ENCODE measurements at regions not wholly inside any gene's neighbourhood (a gene's known extent, or its start where the extent isn't known, plus 50 kb on each side); places are given as distances from the start of the nearest gene placed in this dataset.

DNA sequence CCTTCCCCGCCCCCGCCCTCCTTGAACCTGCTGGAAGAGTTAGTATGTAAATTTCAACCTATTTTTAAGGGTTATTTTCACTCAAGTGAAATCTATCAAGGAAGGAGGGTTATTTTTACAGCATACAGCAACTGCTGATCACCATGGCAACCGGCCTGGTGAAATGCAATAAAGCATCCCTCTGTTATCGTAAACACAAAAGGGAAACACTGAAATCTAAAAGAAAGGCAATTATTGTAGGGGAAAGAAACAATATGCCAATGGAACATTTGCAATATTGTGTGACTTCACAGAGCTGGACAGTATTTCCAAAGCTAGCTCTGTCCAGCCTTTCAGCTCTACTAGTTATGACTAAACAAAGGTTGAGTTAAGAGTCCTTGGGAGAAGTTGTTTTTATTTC lies 588.3 kb upstream of the PBX1 start:
- H2BK120ac ChIP-seq (ENCODE audit: low read depth, low read length): no peak overlapping the region
- no peak overlapping the region for H3K9ac ChIP-seq (ENCODE audit: low read length)
- no peak for DNase-seq
- H3K4me2 ChIP-seq (ENCODE audit: low read length, poor library complexity, severe bottlenecking): no peak overlapping the region
- no peak overlapping the region for H3K4me3 ChIP-seq (ENCODE audit: insufficient read depth in 1 of 2, low read depth in 1 of 2, low read length in 2 of 2)
- H2BK15ac ChIP-seq (ENCODE audit: low read depth, poor library complexity, severe bottlenecking): no peak overlapping the region
- H3K18ac ChIP-seq (ENCODE audit: low read depth in 1 of 2, low read length in 2 of 2): no peak overlapping the region
- no peak overlapping the region for H3K23ac ChIP-seq (ENCODE audit: low read length in 2 of 2)
- H2AK5ac ChIP-seq (ENCODE audit: low read length, severe bottlenecking): no peak overlapping the region
- H2BK5ac ChIP-seq (ENCODE audit: low read depth, low read length, poor library complexity, severe bottlenecking): no peak overlapping the region
- H3K14ac ChIP-seq (ENCODE audit: low read length in 2 of 2): no peak overlapping the region
- H3K79me1 ChIP-seq (replicated peaks; ENCODE audit: low read length, poor library complexity, severe bottlenecking): no peaks in the 10 kb centered on the region
- H3K36me3 ChIP-seq (ENCODE audit: control insufficient read depth in 1 of 2, insufficient read depth in 2 of 2, low read depth in 1 of 2, low read length in 2 of 2): no peaks in the 10 kb centered on the region
- H2BK12ac ChIP-seq (ENCODE audit: low read length in 2 of 2): no peak overlapping the region
- H3K4ac ChIP-seq (ENCODE audit: low read depth in 1 of 2, low read length in 2 of 2): no peak overlapping the region
- no CpG with 5 or more reads among the region's 4 CpGs for WGBS
- no peak overlapping the region for H4K8ac ChIP-seq (ENCODE audit: low read length)
- H3K4me1 ChIP-seq (ENCODE audit: control insufficient read depth, insufficient read depth, low read depth, low read length): no peaks in the 10 kb centered on the region
- H2AFZ ChIP-seq (ENCODE audit: low read depth, low read length): no peak overlapping the region
- H3K9me3 ChIP-seq (ENCODE audit: control insufficient read depth, low read length): peaks cover 17% of the 10 kb centered on the region
- no peak overlapping the region for H3K27ac ChIP-seq (ENCODE audit: low read length, poor library complexity, severe bottlenecking)
- H3K27me3 ChIP-seq (ENCODE audit: control insufficient read depth in 1 of 2, insufficient read depth in 1 of 2, low read length in 2 of 2): no peaks in the 10 kb centered on the region
- no peak overlapping the region for H4K91ac ChIP-seq (ENCODE audit: low read length)

DNA sequence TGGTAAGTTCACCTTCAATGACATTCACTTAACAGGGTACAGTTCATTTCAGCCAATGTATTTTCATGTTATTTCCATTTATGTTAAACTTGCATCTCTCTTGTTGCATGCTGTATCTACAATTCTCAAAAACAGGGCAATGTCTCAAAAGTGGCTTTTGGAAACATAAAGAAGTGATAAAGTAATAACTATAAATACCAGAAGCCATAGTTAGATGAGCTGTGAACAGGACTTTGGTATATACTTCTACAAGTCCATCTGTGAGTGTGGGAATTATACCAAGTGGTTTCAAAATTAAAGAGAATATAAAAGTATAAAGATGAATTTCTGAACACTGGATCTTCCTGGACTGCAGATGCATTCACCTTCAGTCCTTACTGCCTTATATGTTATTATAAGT lies 585.4 kb upstream of the PBX1 start:
- Histone ChIP-seq H2AK5ac (ENCODE audit: low read length, severe bottlenecking) (no peak overlapping the region), H4K8ac (ENCODE audit: low read length) (no peak overlapping the region), H4K91ac (ENCODE audit: low read length) (no peak overlapping the region), H3K23ac (ENCODE audit: low read length in 2 of 2) (no peak overlapping the region), H3K4me3 (ENCODE audit: insufficient read depth in 1 of 2, low read depth in 1 of 2, low read length in 2 of 2) (no peak overlapping the region), H3K4me2 (ENCODE audit: low read length, poor library complexity, severe bottlenecking) (no peak overlapping the region), H2BK12ac (ENCODE audit: low read length in 2 of 2) (no peak overlapping the region), H3K4ac (ENCODE audit: low read depth in 1 of 2, low read length in 2 of 2) (no peak overlapping the region), H3K27ac (ENCODE audit: low read length, poor library complexity, severe bottlenecking) (no peak overlapping the region), H2BK5ac (ENCODE audit: low read depth, low read length, poor library complexity, severe bottlenecking) (no peak overlapping the region), H3K27me3 (ENCODE audit: control insufficient read depth in 1 of 2, insufficient read depth in 1 of 2, low read length in 2 of 2) (no peaks in the 10 kb centered on the region), H3K4me1 (ENCODE audit: control insufficient read depth, insufficient read depth, low read depth, low read length) (no peaks in the 10 kb centered on the region), H3K18ac (ENCODE audit: low read depth in 1 of 2, low read length in 2 of 2) (no peak overlapping the region), H3K79me1 (replicated peaks; ENCODE audit: low read length, poor library complexity, severe bottlenecking) (no peaks in the 10 kb centered on the region), H2BK15ac (ENCODE audit: low read depth, poor library complexity, severe bottlenecking) (no peak overlapping the region), H3K9ac (ENCODE audit: low read length) (no peak overlapping the region), H3K36me3 (ENCODE audit: control insufficient read depth in 1 of 2, insufficient read depth in 2 of 2, low read depth in 1 of 2, low read length in 2 of 2) (no peaks in the 10 kb centered on the region), H3K14ac (ENCODE audit: low read length in 2 of 2) (no peak overlapping the region), H2BK120ac (ENCODE audit: low read depth, low read length) (no peak overlapping the region), H2AFZ (ENCODE audit: low read depth, low read length) (no peak overlapping the region), H3K9me3 (ENCODE audit: control insufficient read depth, low read length) (peaks cover 3% of the 10 kb centered on the region)
- DNase-seq: no peak

DNA sequence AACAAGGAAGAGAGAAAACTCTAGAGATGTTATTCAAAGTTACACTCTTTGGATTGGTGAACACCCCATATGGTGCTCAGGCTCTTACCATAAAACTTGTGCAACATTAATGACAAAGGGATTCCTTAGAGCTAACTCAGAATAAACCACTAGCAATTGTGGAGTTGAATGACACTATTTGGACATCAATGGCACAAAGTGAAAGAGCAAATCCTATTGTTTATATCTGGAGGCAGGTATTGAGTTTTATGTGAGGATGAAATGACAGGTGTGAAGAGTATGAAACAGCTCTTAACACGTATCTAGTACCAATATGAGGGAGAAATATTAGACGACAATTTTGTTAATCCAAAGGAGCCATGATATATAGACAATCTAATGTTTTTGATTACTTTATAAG lies 584.9 kb upstream of the PBX1 start:
- no peak overlapping the region for H2BK15ac ChIP-seq (ENCODE audit: low read depth, poor library complexity, severe bottlenecking)
- H2BK120ac ChIP-seq (ENCODE audit: low read depth, low read length): no peak overlapping the region
- H4K8ac ChIP-seq (ENCODE audit: low read length): no peak overlapping the region
- H2AFZ ChIP-seq (ENCODE audit: low read depth, low read length): no peak overlapping the region
- H3K4me2 ChIP-seq (ENCODE audit: low read length, poor library complexity, severe bottlenecking): no peak overlapping the region
- no peak overlapping the region for H2BK12ac ChIP-seq (ENCODE audit: low read length in 2 of 2)
- no CpG with 5 or more reads among the region's 2 CpGs for WGBS
- no peak for DNase-seq
- H3K14ac ChIP-seq (ENCODE audit: low read length in 2 of 2): no peak overlapping the region
- no peak overlapping the region for H3K18ac ChIP-seq (ENCODE audit: low read depth in 1 of 2, low read length in 2 of 2)
- H3K4me1 ChIP-seq (ENCODE audit: control insufficient read depth, insufficient read depth, low read depth, low read length): no peaks in the 10 kb centered on the region
- no peak overlapping the region for H3K23ac ChIP-seq (ENCODE audit: low read length in 2 of 2)
- H3K27ac ChIP-seq (ENCODE audit: low read length, poor library complexity, severe bottlenecking): no peak overlapping the region
- H2BK5ac ChIP-seq (ENCODE audit: low read depth, low read length, poor library complexity, severe bottlenecking): no peak overlapping the region
- no peaks in the 10 kb centered on the region for H3K27me3 ChIP-seq (ENCODE audit: control insufficient read depth in 1 of 2, insufficient read depth in 1 of 2, low read length in 2 of 2)
- no peak overlapping the region for H3K4ac ChIP-seq (ENCODE audit: low read depth in 1 of 2, low read length in 2 of 2)
- peaks cover 3% of the 10 kb centered on the region for H3K9me3 ChIP-seq (ENCODE audit: control insufficient read depth, low read length)
- no peaks in the 10 kb centered on the region for H3K79me1 ChIP-seq (replicated peaks; ENCODE audit: low read length, poor library complexity, severe bottlenecking)
- H3K36me3 ChIP-seq (ENCODE audit: control insufficient read depth in 1 of 2, insufficient read depth in 2 of 2, low read depth in 1 of 2, low read length in 2 of 2): no peaks in the 10 kb centered on the region
- H3K9ac ChIP-seq (ENCODE audit: low read length): no peak overlapping the region
- H2AK5ac ChIP-seq (ENCODE audit: low read length, severe bottlenecking): no peak overlapping the region
- no peak overlapping the region for H3K4me3 ChIP-seq (ENCODE audit: insufficient read depth in 1 of 2, low read depth in 1 of 2, low read length in 2 of 2)
- H4K91ac ChIP-seq (ENCODE audit: low read length): no peak overlapping the region

DNA sequence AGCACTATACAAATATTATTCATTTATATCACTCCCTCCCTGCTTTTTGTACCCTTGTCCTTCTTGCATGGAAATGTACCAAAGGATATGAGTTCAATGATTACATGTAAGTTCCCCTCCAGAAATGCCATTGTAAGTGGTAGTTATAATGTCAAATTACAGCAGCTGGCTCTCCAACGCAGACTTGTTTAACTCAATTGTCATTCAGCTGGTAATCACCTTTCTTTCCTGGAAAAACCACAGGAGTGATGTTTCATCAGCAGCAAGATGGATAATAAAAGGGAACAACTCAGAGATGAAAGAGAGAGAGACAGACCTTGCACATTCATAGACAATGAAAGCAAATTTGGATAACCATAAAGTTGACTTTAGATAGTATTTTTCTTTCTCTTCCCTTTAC lies 578.6 kb upstream of the PBX1 start:
- DNase-seq: no peak
- no peak overlapping the region for H2BK120ac ChIP-seq (ENCODE audit: low read depth, low read length)
- H2BK12ac ChIP-seq (ENCODE audit: low read length in 2 of 2): no peak overlapping the region
- no peak overlapping the region for H4K91ac ChIP-seq (ENCODE audit: low read length)
- H4K8ac ChIP-seq (ENCODE audit: low read length): no peak overlapping the region
- H3K9me3 ChIP-seq (ENCODE audit: control insufficient read depth, low read length): no peaks in the 10 kb centered on the region
- no peak overlapping the region for H3K18ac ChIP-seq (ENCODE audit: low read depth in 1 of 2, low read length in 2 of 2)
- no peaks in the 10 kb centered on the region for H3K27me3 ChIP-seq (ENCODE audit: control insufficient read depth in 1 of 2, insufficient read depth in 1 of 2, low read length in 2 of 2)
- H3K23ac ChIP-seq (ENCODE audit: low read length in 2 of 2): no peak overlapping the region
- H2AK5ac ChIP-seq (ENCODE audit: low read length, severe bottlenecking): no peak overlapping the region
- no peaks in the 10 kb centered on the region for H3K36me3 ChIP-seq (ENCODE audit: control insufficient read depth in 1 of 2, insufficient read depth in 2 of 2, low read depth in 1 of 2, low read length in 2 of 2)
- no peaks in the 10 kb centered on the region for H3K79me1 ChIP-seq (replicated peaks; ENCODE audit: low read length, poor library complexity, severe bottlenecking)
- H3K14ac ChIP-seq (ENCODE audit: low read length in 2 of 2): no peak overlapping the region
- H2AFZ ChIP-seq (ENCODE audit: low read depth, low read length): no peak overlapping the region
- no CpG with 5 or more reads among the region's 1 CpG for WGBS
- H3K4me3 ChIP-seq (ENCODE audit: insufficient read depth in 1 of 2, low read depth in 1 of 2, low read length in 2 of 2): no peak overlapping the region
- no peak overlapping the region for H3K4me2 ChIP-seq (ENCODE audit: low read length, poor library complexity, severe bottlenecking)
- H3K4me1 ChIP-seq (ENCODE audit: control insufficient read depth, insufficient read depth, low read depth, low read length): no peaks in the 10 kb centered on the region
- no peak overlapping the region for H3K4ac ChIP-seq (ENCODE audit: low read depth in 1 of 2, low read length in 2 of 2)
- no peak overlapping the region for H2BK5ac ChIP-seq (ENCODE audit: low read depth, low read length, poor library complexity, severe bottlenecking)
- no peak overlapping the region for H2BK15ac ChIP-seq (ENCODE audit: low read depth, poor library complexity, severe bottlenecking)
- H3K9ac ChIP-seq (ENCODE audit: low read length): no peak overlapping the region
- no peak overlapping the region for H3K27ac ChIP-seq (ENCODE audit: low read length, poor library complexity, severe bottlenecking)

All from mesenchymal stem cell (in vitro differentiated cells and primary cell).